NCI-H460 (cell line): ENCODE measurements at regions not wholly inside any gene's neighbourhood (a gene's known extent, or its start where the extent isn't known, plus 50 kb on each side); places are given as distances from the start of the nearest gene placed in this dataset.

ENCODE experiments used
- DNase-seq: peaks from one replicate; pipeline ENCODE4 v3.0.0-alpha.2; 2016; ENCODE audit warnings: low read depth; ENCODE audit errors: extremely low read depth

GRCh38 chr20:39161900-39162299 lies 199.8 kb downstream of the DHX35 start:
- DNase-seq = no peak

- no peak for DNase-seq
Observed at GRCh38 chr20:39155971-39156370, 193.8 kb downstream of the DHX35 start.

GRCh38 chr20:39152742-39153141 lies 190.6 kb downstream of the DHX35 start:
- DNase-seq = no peak

- no peak for DNase-seq
Observed at GRCh38 chr20:39152126-39152525, 190.0 kb downstream of the DHX35 start.

- DNase-seq = no peak
Observed at GRCh38 chr20:39150501-39150900, 188.4 kb downstream of the DHX35 start.

- no peak for DNase-seq
Observed at GRCh38 chr20:39146394-39146793, 184.2 kb downstream of the DHX35 start.

GRCh38 chr20:39145921-39146320 lies 183.8 kb downstream of the DHX35 start:
- no peak for DNase-seq

GRCh38 chr20:39144757-39145156 lies 182.6 kb downstream of the DHX35 start:
- no peak for DNase-seq

GRCh38 chr20:39142407-39143096 lies 180.4 kb downstream of the DHX35 start:
- no peak for DNase-seq

GRCh38 chr20:39137299-39137698 lies 175.2 kb downstream of the DHX35 start:
- DNase-seq = no peak

GRCh38 chr20:39136798-39137197 lies 174.7 kb downstream of the DHX35 start:
- DNase-seq = no peak

- no peak for DNase-seq
Observed at GRCh38 chr20:39135885-39136544, 173.9 kb downstream of the DHX35 start.

GRCh38 chr20:39133201-39133600 lies 171.1 kb downstream of the DHX35 start:
- no peak for DNase-seq

GRCh38 chr20:39132511-39132910 lies 170.4 kb downstream of the DHX35 start:
- DNase-seq = no peak

- no peak for DNase-seq
Observed at GRCh38 chr20:39132093-39132492, 169.9 kb downstream of the DHX35 start.

- no peak for DNase-seq
Observed at GRCh38 chr20:39130627-39131026, 168.5 kb downstream of the DHX35 start.

GRCh38 chr20:39129523-39129922 lies 167.4 kb downstream of the DHX35 start:
- no peak for DNase-seq

GRCh38 chr20:39124064-39124463 lies 161.9 kb downstream of the DHX35 start:
- no peak for DNase-seq

GRCh38 chr20:39123185-39123557 lies 161.0 kb downstream of the DHX35 start:
- no peak for DNase-seq

GRCh38 chr20:39117491-39117890 lies 155.3 kb downstream of the DHX35 start:
- DNase-seq = peak; percentile 36

- no peak for DNase-seq
Observed at GRCh38 chr20:39116020-39116419, 153.9 kb downstream of the DHX35 start.

- DNase-seq = peak; percentile 52
Observed at GRCh38 chr20:39112178-39112743, 150.1 kb downstream of the DHX35 start.
